OCI-M1 (cell line): ENCODE measurements at regions not wholly inside any gene's neighbourhood (a gene's known extent, or its start where the extent isn't known, plus 50 kb on each side); places are given as distances from the start of the nearest gene placed in this dataset.

Experiments
- DNase-seq: peaks from one replicate; lab custom pipeline; 2025; lab: John Stamatoyannopoulos, UW

- DNase-seq = no peak
These were observed 149.9 kb downstream of the SPATA19 start for GRCh38 chr11:133695387-133695786.

GRCh38 chr11:133694701-133695100 is 150.6 kb downstream of the SPATA19 start:
- no peak for DNase-seq

- DNase-seq = no peak
These were observed 152.2 kb downstream of the SPATA19 start for GRCh38 chr11:133693110-133693509.

- no peak for DNase-seq
These were observed 153.0 kb downstream of the SPATA19 start for GRCh38 chr11:133692126-133692934.

- DNase-seq = no peak
These were observed 155.5 kb upstream of the OPCML start for GRCh38 chr11:133687781-133688180.

- DNase-seq = no peak
These were observed 149.6 kb upstream of the OPCML start for GRCh38 chr11:133681901-133682300.

GRCh38 chr11:133679896-133680295 is 147.6 kb upstream of the OPCML start:
- no peak for DNase-seq

- no peak for DNase-seq
These were observed 145.9 kb upstream of the OPCML start for GRCh38 chr11:133678191-133678590.

GRCh38 chr11:133677387-133677786 is 145.1 kb upstream of the OPCML start:
- no peak for DNase-seq

- DNase-seq = no peak
These were observed 144.0 kb upstream of the OPCML start for GRCh38 chr11:133676265-133676664.

- peak; percentile 11 for DNase-seq
These were observed 137.2 kb upstream of the OPCML start for GRCh38 chr11:133669371-133670053.

- DNase-seq = no peak
These were observed 131.1 kb upstream of the OPCML start for GRCh38 chr11:133663135-133663985.

GRCh38 chr11:133661846-133662245 is 129.5 kb upstream of the OPCML start:
- DNase-seq = no peak

GRCh38 chr11:133660202-133660568 is 127.9 kb upstream of the OPCML start:
- DNase-seq = no peak

GRCh38 chr11:133659538-133660201 is 127.4 kb upstream of the OPCML start:
- DNase-seq = no peak

GRCh38 chr11:133657054-133657453 is 124.8 kb upstream of the OPCML start:
- DNase-seq = no peak

- no peak for DNase-seq
These were observed 123.9 kb upstream of the OPCML start for GRCh38 chr11:133656082-133656635.

GRCh38 chr11:133654630-133655212 is 122.4 kb upstream of the OPCML start:
- no peak for DNase-seq

- DNase-seq = no peak
These were observed 121.0 kb upstream of the OPCML start for GRCh38 chr11:133653336-133653735.

- DNase-seq = no peak
These were observed 117.8 kb upstream of the OPCML start for GRCh38 chr11:133650082-133650481.

GRCh38 chr11:133649040-133649439 is 116.7 kb upstream of the OPCML start:
- no peak for DNase-seq
